ENCODE measurements at regions not wholly inside any gene's neighbourhood (a gene's known extent, or its start where the extent isn't known, plus 50 kb on each side); places are given as distances from the start of the nearest gene placed in this dataset.

GRCh38 chr4:29405116-29405515 is 1315.1 kb upstream of the PCDH7 start:
- DNase-seq: no peak

- DNase-seq: no peak
Measured at GRCh38 chr4:29415771-29416170, 1304.4 kb upstream of the PCDH7 start.

GRCh38 chr4:29423836-29424721 is 1296.1 kb upstream of the PCDH7 start:
- no peak for DNase-seq

GRCh38 chr4:29453303-29453820 is 1266.8 kb upstream of the PCDH7 start:
- no peak for DNase-seq

GRCh38 chr4:29459926-29460325 is 1260.2 kb upstream of the PCDH7 start:
- no peak for DNase-seq

GRCh38 chr4:29467044-29467717 is 1253.0 kb upstream of the PCDH7 start:
- no peak for DNase-seq

Measured in suppressor macrophage treated with lipopolysaccharide for 1 hour (primary cell).